Gastroesophageal sphincter (tissue), 4 donors: ENCODE measurements at regions not wholly inside any gene's neighbourhood (a gene's known extent, or its start where the extent isn't known, plus 50 kb on each side); places are given as distances from the start of the nearest gene placed in this dataset.

ENCODE experiments used
- ATAC-seq: fragments of 150-250 bp; one replicate; pipeline ENCODE4 v1.9.1; 2016; ENCODE audit warnings: mild to moderate bottlenecking, moderate library complexity
- H3K27ac ChIP-seq, 4 donors: fragments of 200-600 bp; sonication (generic) in 3 of 4; 1 replicate in 3 of 4; 2 replicates in 1 of 4; pipeline ENCODE4 v1.5.1; 2016 to 2019
- H3K27me3 ChIP-seq: fragments of 200-600 bp; sonication (generic); one replicate; pipeline ENCODE4 v1.5.1; 2019
- H3K36me3 ChIP-seq, 2 donors: fragments of 200-600 bp; sonication (generic); one replicate each; pipeline ENCODE4 v1.5.1; 2019; ENCODE audit warnings: control low read depth in 1 of 2
- H3K4me1 ChIP-seq, 3 donors: fragments of 200-600 bp; sonication (generic); 1 replicate in 2 of 3; 2 replicates in 1 of 3; pipeline ENCODE4 v1.5.1; 2016 to 2019; ENCODE audit warnings: control low read depth in 2 of 3
- H3K4me3 ChIP-seq, 2 donors: fragments of 200-600 bp; sonication (generic); one replicate each; pipeline ENCODE4 v1.5.1; 2019; ENCODE audit warnings: mild to moderate bottlenecking in 1 of 2, moderate library complexity in 1 of 2
- H3K9me3 ChIP-seq, 3 donors: fragments of 200-600 bp; sonication (generic); one replicate each; pipeline ENCODE4 v1.5.1; 2017 to 2019; ENCODE audit warnings: control low read depth in 2 of 3
- CTCF ChIP-seq, 4 experiments: fragments of 200-600 bp in 2 of 4; fragments of 450-650 bp in 2 of 4; sonication (generic) in 1 of 4; IDR thresholded peaks; one replicate each; pipeline ENCODE4 v1.5.1; 2017 to 2019; ENCODE audit warnings: antibody characterized with exemption in 4 of 4, mild to moderate bottlenecking in 2 of 4, moderate library complexity in 2 of 4
- EP300 ChIP-seq: sonication (generic); formaldehyde crosslinking; IDR thresholded peaks from one replicate; pipeline ENCODE4 v1.6.1; 2017; ENCODE audit warnings: antibody characterized with exemption, mild to moderate bottlenecking
- POLR2A ChIP-seq, 2 donors: fragments of 450-650 bp; IDR thresholded peaks; one replicate each; pipeline ENCODE4 v1.6.1; 2017; ENCODE audit warnings: antibody characterized with exemption in 2 of 2, mild to moderate bottlenecking in 2 of 2, moderate library complexity in 1 of 2
- POLR2AphosphoS5 ChIP-seq: sonication (generic); formaldehyde crosslinking; IDR thresholded peaks from one replicate; pipeline ENCODE4 v1.6.1; 2017; ENCODE audit warnings: antibody characterized with exemption
- WGBS, 2 donors: methylation state at CpG; one replicate each; pipeline ENCODE4 v1.1.5; 2018; ENCODE audit warnings: low coverage in 1 of 2; 5-methylcytosine and 5-hydroxymethylcytosine counted together

- peaks cover 0 to 3% (median 0%) of the 10 kb centered on the region in 3 donors for H3K9me3 ChIP-seq
- no peak for ATAC-seq
- no peak overlapping the region for H3K27ac ChIP-seq
- 88 to 92% methylated on average over 1 to 2 of the region's 2 CpGs for WGBS, 2 donors
- no peaks in the 10 kb centered on the region for H3K27me3 ChIP-seq
- no peak for TF ChIP-seq POLR2AphosphoS5
- TF ChIP-seq POLR2A (IDR thresholded peaks at IDR 0.05), result no peak
- TF ChIP-seq CTCF (IDR thresholded peaks at IDR 0.05), result no peak
- no peak for TF ChIP-seq EP300
- H3K4me3 ChIP-seq, result no peak overlapping the region
- H3K4me1 ChIP-seq, result no peaks in the 10 kb centered on the region
- no peaks in the 10 kb centered on the region for H3K36me3 ChIP-seq
These were observed 922.9 kb downstream of the NSUN3 start for GRCh38 chr3:94985778-94986177.

DNA sequence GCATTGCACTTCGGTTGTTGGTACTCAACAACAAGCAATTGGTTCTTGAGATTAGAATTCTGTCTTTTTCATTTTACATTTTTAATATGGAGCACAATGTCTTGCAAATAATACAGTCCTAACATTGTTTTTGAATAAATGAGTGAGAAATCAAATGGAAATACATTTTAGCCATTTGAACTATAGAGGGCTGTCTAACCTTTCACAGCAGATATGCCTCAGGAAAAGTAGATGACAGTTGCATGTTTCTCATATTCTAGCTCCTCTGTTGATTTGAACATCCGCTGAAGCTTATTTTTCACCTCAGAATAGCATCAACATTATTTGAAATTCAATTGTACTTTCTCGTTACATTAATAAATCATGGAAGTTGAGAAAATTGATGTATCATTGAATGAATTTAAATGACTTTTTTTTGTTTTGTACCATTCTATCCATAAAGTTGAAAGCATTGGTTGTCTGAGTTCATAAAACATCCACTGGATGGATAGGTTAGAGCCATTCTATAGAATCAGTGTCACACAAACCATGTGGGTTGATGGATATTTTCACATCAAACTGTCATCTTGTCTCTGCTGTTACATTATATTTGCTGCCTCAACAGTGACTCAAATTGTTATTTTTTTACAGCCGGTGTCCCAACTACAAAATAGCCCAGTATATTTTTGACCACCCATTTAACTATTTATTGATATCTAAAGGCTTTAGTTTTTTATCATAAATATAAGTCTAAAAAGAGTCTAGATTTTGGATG lies 928.3 kb downstream of the NSUN3 start:
- Histone ChIP-seq H3K4me1 (no peaks in the 10 kb centered on the region), H3K9me3 (no peaks in the 10 kb centered on the region), H3K27me3 (no peaks in the 10 kb centered on the region), H3K36me3 (no peaks in the 10 kb centered on the region), H3K4me3 (no peak overlapping the region), H3K27ac (no peak overlapping the region)
- TF ChIP-seq POLR2AphosphoS5, result no peak
- no peak for TF ChIP-seq POLR2A (IDR thresholded peaks at IDR 0.05)
- no peak for TF ChIP-seq EP300
- no peak for TF ChIP-seq CTCF (IDR thresholded peaks at IDR 0.05)
- WGBS, 2 donors, result 84% methylated on average over 4 of the region's 4 CpGs
- ATAC-seq, result no peak

- ATAC-seq, result no peak
- Histone ChIP-seq H3K27me3 (no peaks in the 10 kb centered on the region), H3K4me3 (no peak overlapping the region), H3K36me3 (no peaks in the 10 kb centered on the region), H3K9me3 (no peaks in the 10 kb centered on the region), H3K4me1 (no peaks in the 10 kb centered on the region), H3K27ac (no peak overlapping the region)
- TF ChIP-seq POLR2A (IDR thresholded peaks at IDR 0.05), result no peak
- 44 to 73% methylated on average over 2 to 3 of the region's 3 CpGs for WGBS, 2 donors
These were observed 933.9 kb downstream of the NSUN3 start for GRCh38 chr3:94996743-94997142.

DNA sequence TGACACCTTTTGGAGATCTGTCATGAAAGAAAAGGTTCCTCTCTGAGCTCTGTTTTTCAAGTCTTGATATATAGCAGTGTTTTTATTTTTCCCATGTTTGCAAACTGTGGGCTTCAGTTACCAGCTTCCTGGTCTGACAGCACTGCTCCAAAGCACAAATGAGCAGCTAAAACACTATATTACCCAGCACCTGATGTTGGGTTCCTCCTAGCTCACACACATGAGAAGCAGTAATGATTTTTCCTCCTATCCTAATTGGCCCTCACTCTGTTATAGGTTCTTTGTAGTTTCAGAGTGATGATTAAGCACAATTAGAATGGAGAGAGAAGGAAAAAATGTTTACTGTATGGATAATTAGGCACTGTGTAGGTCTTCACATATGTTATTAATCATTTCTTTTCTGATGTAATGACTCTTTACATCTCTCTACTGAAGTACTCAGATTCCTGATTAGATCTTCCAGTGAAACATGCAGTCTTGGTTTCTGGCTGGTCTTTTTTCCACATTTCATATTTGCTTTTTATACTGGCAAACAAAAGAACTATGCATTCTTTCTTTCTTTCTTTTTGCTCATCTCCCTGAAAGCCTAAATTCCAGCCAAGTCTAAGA lies 939.7 kb downstream of the NSUN3 start:
- H3K27me3 ChIP-seq, result no peaks in the 10 kb centered on the region
- ATAC-seq, result no peak

GRCh38 chr3:95028688-95029087 lies 965.8 kb downstream of the NSUN3 start:
- ATAC-seq, result no peak
- Histone ChIP-seq H3K36me3 (no peaks in the 10 kb centered on the region), H3K9me3 (no peaks in the 10 kb centered on the region), H3K4me3 (no peak overlapping the region), H3K27ac (no peak overlapping the region), H3K27me3 (no peaks in the 10 kb centered on the region), H3K4me1 (no peaks in the 10 kb centered on the region)
- WGBS, 2 donors, result 69 to 70% methylated on average over 2 of the region's 2 CpGs
- TF ChIP-seq CTCF (IDR thresholded peaks at IDR 0.05) (no peak), POLR2AphosphoS5 (no peak), EP300 (no peak), POLR2A (IDR thresholded peaks at IDR 0.05) (no peak)

More for the DNA sequence above, 939.7 kb downstream of the NSUN3 start:
- Histone ChIP-seq H3K36me3 (no peaks in the 10 kb centered on the region), H3K9me3 (no peaks in the 10 kb centered on the region), H3K27ac (no peak overlapping the region), H3K4me3 (no peak overlapping the region), H3K4me1 (no peaks in the 10 kb centered on the region)
- no peak for TF ChIP-seq POLR2A (IDR thresholded peaks at IDR 0.05)
- TF ChIP-seq POLR2AphosphoS5, result no peak
- no peak for TF ChIP-seq CTCF (IDR thresholded peaks at IDR 0.05)
- no peak for TF ChIP-seq EP300
